Panc1 (cell line): ENCODE measurements at regions not wholly inside any gene's neighbourhood (a gene's known extent, or its start where the extent isn't known, plus 50 kb on each side); places are given as distances from the start of the nearest gene placed in this dataset.

ENCODE experiments used
- ATAC-seq: fragments of 200-7000 bp; cut with Tn5 transposase; 2 replicates; pipeline ENCODE4 v1.9.1; 2020; ENCODE audit warnings: mild to moderate bottlenecking, moderate library complexity
- BruUV-seq: library from RNA; stranded (reverse); fragments of 400-500 nt; replicated peaks from 2 replicates; lab custom pipeline; 2021; lab: Mats Ljungman, UMichigan
- CTCF ChIA-PET: fragments of 300-600 bp; sonication (Branson Sonifier 250); formaldehyde crosslinking; loops from one replicate; lab custom pipeline; 2022; ENCODE audit warnings: antibody characterized with exemption; lab: Charles Lee
- POLR2A ChIA-PET: fragments of 300-600 bp; sonication (Branson Sonifier 250); formaldehyde crosslinking; loops from one replicate; lab custom pipeline; 2022; ENCODE audit warnings: antibody characterized with exemption; lab: Charles Lee
- DNase-seq: peaks from one replicate; pipeline ENCODE4 v3.0.0-alpha.2; 2010; ENCODE audit warnings: low read depth, low spot score
- H3K27ac ChIP-seq: 2 replicates; pipeline ENCODE4 v1.5.1; 2011; ENCODE audit warnings: mild to moderate bottlenecking, low read length, inconsistent platforms
- H3K27me3 ChIP-seq: fragments of 200-500 bp; sonication (Bioruptor generic); 2 replicates; pipeline ENCODE4 v1.6.0; 2014; ENCODE audit warnings: low read length, inconsistent platforms; ENCODE audit not compliant: control insufficient read depth, insufficient read depth
- H3K36me3 ChIP-seq: fragments of 200-500 bp; sonication (Bioruptor generic); 2 replicates; pipeline ENCODE4 v1.5.1; 2014; ENCODE audit warnings: inconsistent platforms, mild to moderate bottlenecking, low read length, moderate library complexity; ENCODE audit not compliant: control insufficient read depth, insufficient read depth
- H3K4me1 ChIP-seq: 2 replicates; pipeline ENCODE4 v1.5.1; 2011; ENCODE audit warnings: inconsistent platforms, mild to moderate bottlenecking, low read length, moderate library complexity; ENCODE audit not compliant: control insufficient read depth, insufficient read depth
- H3K4me3 ChIP-seq, 2 experiments: 2 replicates each; pipeline ENCODE4 v1.5.1; 2011 to 2012; ENCODE audit warnings: low read depth in 2 of 2, low read length in 2 of 2, mild to moderate bottlenecking in 2 of 2, inconsistent platforms in 1 of 2, moderate library complexity in 1 of 2
- H3K9me3 ChIP-seq: fragments of 200-500 bp; sonication (Bioruptor generic); 2 replicates; pipeline ENCODE4 v1.5.1; 2014; ENCODE audit warnings: low read depth, mild to moderate bottlenecking, inconsistent platforms, low read length, moderate library complexity; ENCODE audit not compliant: control insufficient read depth, insufficient read depth
- POLR2AphosphoS5 ChIP-seq: IDR thresholded peaks from 2 replicates; pipeline ENCODE4 v1.6.1; 2012; ENCODE audit warnings: mild to moderate bottlenecking, low read depth, low read length, moderate library complexity
- SIN3A ChIP-seq: IDR thresholded peaks from 2 replicates; pipeline ENCODE4 v1.6.1; 2012; ENCODE audit warnings: low read depth, mild to moderate bottlenecking, low read length, moderate library complexity, borderline replicate concordance; ENCODE audit not compliant: insufficient read depth
- TCF7L2 ChIP-seq: IDR thresholded peaks from 2 replicates; pipeline ENCODE4 v1.6.1; 2011; ENCODE audit warnings: mild to moderate bottlenecking, low read depth, low read length, inconsistent platforms
- in situ Hi-C: cut with HindIII; loops from 2 replicates; pipeline ENCODE4 v1.10.0; 2016; ENCODE audit warnings: low sequenced_read_pairs, low pct_unique_long_range_greater_than_20kb
- intact Hi-C: fragments of 100-400 bp; cut with micrococcal nuclease; formaldehyde crosslinking; loops from one replicate; pipeline ENCODE4 v1.10.0; 2022; ENCODE audit not compliant: unreplicated experiment
- TF ChIP-seq, protein P1 (sequence below): fragments of 450-650 bp; IDR thresholded peaks from 2 replicates; pipeline ENCODE4 v1.5.1; 2017; ENCODE audit warnings: mild to moderate bottlenecking
- TF ChIP-seq, protein P2 (sequence below), 2 experiments: IDR thresholded peaks; 2 replicates each; pipeline ENCODE4 v1.6.1; 2011 to 2012; ENCODE audit warnings: low read depth in 2 of 2, control low read depth in 1 of 2, low read length in 1 of 2, mild to moderate bottlenecking in 1 of 2, moderate library complexity in 1 of 2; ENCODE audit not compliant: insufficient read depth in 1 of 2

DNA sequence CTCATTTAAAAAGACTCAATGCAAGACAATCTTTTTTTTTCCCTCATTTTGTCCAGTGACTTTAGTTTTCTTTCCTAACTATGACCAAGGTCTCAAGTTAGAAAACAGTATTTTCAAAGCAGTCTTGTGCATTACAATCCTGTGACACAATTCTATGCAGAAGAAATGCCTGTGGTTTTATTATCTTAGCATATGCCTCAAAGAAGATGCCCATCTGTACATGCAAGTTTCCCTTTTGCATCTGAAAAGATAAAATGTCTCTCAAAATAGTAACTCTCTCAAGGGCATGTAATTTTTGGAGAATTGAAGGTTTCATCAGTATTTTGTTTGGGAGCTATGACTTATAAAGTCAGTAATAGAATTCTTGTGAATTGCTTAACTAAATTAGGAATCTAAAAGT lies 292.0 kb upstream of the SUCLG2 start:
- H3K36me3 ChIP-seq = no peaks in the 10 kb centered on the region
- CTCF ChIA-PET = no interaction called here
- no peak overlapping the region for H3K4me3 ChIP-seq
- H3K4me1 ChIP-seq = no peaks in the 10 kb centered on the region
- DNase-seq (no peak), ATAC-seq (no peak)
- intact Hi-C loops = no loop called here
- TF ChIP-seq POLR2AphosphoS5 (no peak), TCF7L2 (no peak), SIN3A (no peak)
- TF ChIP-seq, protein P1, sequence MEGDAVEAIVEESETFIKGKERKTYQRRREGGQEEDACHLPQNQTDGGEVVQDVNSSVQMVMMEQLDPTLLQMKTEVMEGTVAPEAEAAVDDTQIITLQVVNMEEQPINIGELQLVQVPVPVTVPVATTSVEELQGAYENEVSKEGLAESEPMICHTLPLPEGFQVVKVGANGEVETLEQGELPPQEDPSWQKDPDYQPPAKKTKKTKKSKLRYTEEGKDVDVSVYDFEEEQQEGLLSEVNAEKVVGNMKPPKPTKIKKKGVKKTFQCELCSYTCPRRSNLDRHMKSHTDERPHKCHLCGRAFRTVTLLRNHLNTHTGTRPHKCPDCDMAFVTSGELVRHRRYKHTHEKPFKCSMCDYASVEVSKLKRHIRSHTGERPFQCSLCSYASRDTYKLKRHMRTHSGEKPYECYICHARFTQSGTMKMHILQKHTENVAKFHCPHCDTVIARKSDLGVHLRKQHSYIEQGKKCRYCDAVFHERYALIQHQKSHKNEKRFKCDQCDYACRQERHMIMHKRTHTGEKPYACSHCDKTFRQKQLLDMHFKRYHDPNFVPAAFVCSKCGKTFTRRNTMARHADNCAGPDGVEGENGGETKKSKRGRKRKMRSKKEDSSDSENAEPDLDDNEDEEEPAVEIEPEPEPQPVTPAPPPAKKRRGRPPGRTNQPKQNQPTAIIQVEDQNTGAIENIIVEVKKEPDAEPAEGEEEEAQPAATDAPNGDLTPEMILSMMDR = no peak
- TF ChIP-seq, protein P2, sequence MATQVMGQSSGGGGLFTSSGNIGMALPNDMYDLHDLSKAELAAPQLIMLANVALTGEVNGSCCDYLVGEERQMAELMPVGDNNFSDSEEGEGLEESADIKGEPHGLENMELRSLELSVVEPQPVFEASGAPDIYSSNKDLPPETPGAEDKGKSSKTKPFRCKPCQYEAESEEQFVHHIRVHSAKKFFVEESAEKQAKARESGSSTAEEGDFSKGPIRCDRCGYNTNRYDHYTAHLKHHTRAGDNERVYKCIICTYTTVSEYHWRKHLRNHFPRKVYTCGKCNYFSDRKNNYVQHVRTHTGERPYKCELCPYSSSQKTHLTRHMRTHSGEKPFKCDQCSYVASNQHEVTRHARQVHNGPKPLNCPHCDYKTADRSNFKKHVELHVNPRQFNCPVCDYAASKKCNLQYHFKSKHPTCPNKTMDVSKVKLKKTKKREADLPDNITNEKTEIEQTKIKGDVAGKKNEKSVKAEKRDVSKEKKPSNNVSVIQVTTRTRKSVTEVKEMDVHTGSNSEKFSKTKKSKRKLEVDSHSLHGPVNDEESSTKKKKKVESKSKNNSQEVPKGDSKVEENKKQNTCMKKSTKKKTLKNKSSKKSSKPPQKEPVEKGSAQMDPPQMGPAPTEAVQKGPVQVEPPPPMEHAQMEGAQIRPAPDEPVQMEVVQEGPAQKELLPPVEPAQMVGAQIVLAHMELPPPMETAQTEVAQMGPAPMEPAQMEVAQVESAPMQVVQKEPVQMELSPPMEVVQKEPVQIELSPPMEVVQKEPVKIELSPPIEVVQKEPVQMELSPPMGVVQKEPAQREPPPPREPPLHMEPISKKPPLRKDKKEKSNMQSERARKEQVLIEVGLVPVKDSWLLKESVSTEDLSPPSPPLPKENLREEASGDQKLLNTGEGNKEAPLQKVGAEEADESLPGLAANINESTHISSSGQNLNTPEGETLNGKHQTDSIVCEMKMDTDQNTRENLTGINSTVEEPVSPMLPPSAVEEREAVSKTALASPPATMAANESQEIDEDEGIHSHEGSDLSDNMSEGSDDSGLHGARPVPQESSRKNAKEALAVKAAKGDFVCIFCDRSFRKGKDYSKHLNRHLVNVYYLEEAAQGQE (IDR thresholded peaks at IDR 0.05; ENCODE audit: insufficient read depth in 1 of 2, low read depth in 2 of 2, low read length in 1 of 2) = no peak
- H3K27ac ChIP-seq = no peak overlapping the region
- POLR2A ChIA-PET = no interaction called here
- no TSS peak for BruUV-seq
- H3K9me3 ChIP-seq = no peaks in the 10 kb centered on the region
- in situ Hi-C loops = no loop called here
- no peaks in the 10 kb centered on the region for H3K27me3 ChIP-seq

DNA sequence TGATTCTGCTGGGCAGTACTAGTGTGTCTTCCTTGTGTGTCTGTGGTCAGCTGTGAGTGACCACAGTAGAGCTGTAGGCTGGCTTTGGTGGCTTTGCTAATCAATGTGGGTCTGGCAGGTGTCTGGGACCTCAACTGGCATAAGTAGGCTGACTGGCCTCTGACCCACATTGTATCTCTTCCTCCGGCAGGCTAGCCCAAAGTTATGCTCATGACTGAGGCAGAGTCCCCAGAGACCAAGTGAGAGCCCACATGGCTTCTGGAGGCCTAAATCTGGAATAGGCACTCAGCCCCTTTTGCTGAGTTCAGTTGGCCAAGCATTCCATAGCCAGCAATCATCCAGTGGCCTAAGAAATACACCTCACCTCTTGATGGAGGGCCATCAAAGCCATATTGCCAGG lies 289.1 kb upstream of the SUCLG2 start:
- Histone ChIP-seq H3K9me3 (no peaks in the 10 kb centered on the region), H3K27me3 (no peaks in the 10 kb centered on the region), H3K4me3 (no peak overlapping the region), H3K36me3 (no peaks in the 10 kb centered on the region), H3K4me1 (no peaks in the 10 kb centered on the region), H3K27ac (no peak overlapping the region)
- DNase-seq (no peak), ATAC-seq (no peak)
- in situ Hi-C loops = no loop called here
- no TSS peak for BruUV-seq
- TF ChIP-seq, protein P2 (IDR thresholded peaks at IDR 0.05; ENCODE audit: insufficient read depth in 1 of 2, low read depth in 2 of 2, low read length in 1 of 2) = no peak
- TF ChIP-seq SIN3A (no peak), POLR2AphosphoS5 (no peak), TCF7L2 (no peak)
- TF ChIP-seq, protein P1 = no peak
- ChIA-PET POLR2A (no interaction called here), CTCF (no interaction called here)
- intact Hi-C loops = no loop called here
